Spinal cord (tissue), 9 donors: ENCODE measurements at regions not wholly inside any gene's neighbourhood (a gene's known extent, or its start where the extent isn't known, plus 50 kb on each side); places are given as distances from the start of the nearest gene placed in this dataset.

Experiments
- DNase-seq, 6 donors: peaks; one replicate each; pipeline versions ENCODE4 v3.0.0 to v3.0.0-alpha.2; 2013 to 2015; ENCODE audit warnings: low spot score in 6 of 6, low read depth in 4 of 6
- H3K27ac ChIP-seq: one replicate; pipeline ENCODE4 v1.5.1; 2013; ENCODE audit warnings: low read depth, low read length, control low read depth
- H3K27me3 ChIP-seq: one replicate; pipeline ENCODE4 v1.6.1; 2013; ENCODE audit warnings: low read length; ENCODE audit not compliant: control insufficient read depth, insufficient read depth
- H3K36me3 ChIP-seq: one replicate; pipeline ENCODE4 v1.6.1; 2013; ENCODE audit warnings: low read length; ENCODE audit not compliant: control insufficient read depth, insufficient read depth
- H3K4me1 ChIP-seq: one replicate; pipeline ENCODE4 v1.6.1; 2013; ENCODE audit warnings: low read length; ENCODE audit not compliant: control insufficient read depth, insufficient read depth
- H3K4me3 ChIP-seq: one replicate; pipeline ENCODE4 v1.5.1; 2013; ENCODE audit warnings: low read depth, low read length, control low read depth
- H3K9me3 ChIP-seq: one replicate; pipeline ENCODE4 v1.6.1; 2013; ENCODE audit warnings: low read length; ENCODE audit not compliant: control insufficient read depth, insufficient read depth
- WGBS: methylation state at CpG from one replicate; pipeline ENCODE4 v1.1.5; 2013; ENCODE audit warnings: missing lambda C conversion rate; ENCODE audit not compliant: insufficient coverage; 5-methylcytosine and 5-hydroxymethylcytosine counted together
- donor health status: healthy.

GRCh38 chr5:61631438-61631941 is 299.4 kb downstream of the ZSWIM6 start:
- no peaks in the 10 kb centered on the region for H3K36me3 ChIP-seq
- no peaks in the 10 kb centered on the region for H3K9me3 ChIP-seq
- DNase-seq, result peak in 5 of 6 donors; percentile 79 to 95 (median 84)
- peaks cover 17% of the 10 kb centered on the region for H3K4me1 ChIP-seq
- H3K4me3 ChIP-seq, result no peak overlapping the region
- 15% methylated on average over 11 of the region's 11 CpGs for WGBS
- H3K27ac ChIP-seq, result peak overlapping the region; percentile 95
- no peaks in the 10 kb centered on the region for H3K27me3 ChIP-seq

GRCh38 chr5:61632064-61632463 is 300.0 kb downstream of the ZSWIM6 start:
- 50% methylated on average over 1 of the region's 2 CpGs for WGBS
- Histone ChIP-seq H3K27me3 (no peaks in the 10 kb centered on the region), H3K9me3 (no peaks in the 10 kb centered on the region), H3K4me1 (peaks cover 12% of the 10 kb centered on the region), H3K4me3 (no peak overlapping the region), H3K27ac (peak overlapping the region; percentile 95), H3K36me3 (no peaks in the 10 kb centered on the region)
- DNase-seq, result no peak

- no peak overlapping the region for H3K4me3 ChIP-seq
- DNase-seq, result no peak
- H3K27ac ChIP-seq, result no peak overlapping the region
- no peaks in the 10 kb centered on the region for H3K36me3 ChIP-seq
- peaks cover 34% of the 10 kb centered on the region for H3K4me1 ChIP-seq
- H3K27me3 ChIP-seq, result no peaks in the 10 kb centered on the region
- 53% methylated on average over 3 of the region's 3 CpGs for WGBS
- no peaks in the 10 kb centered on the region for H3K9me3 ChIP-seq
Measured at GRCh38 chr5:61635271-61635670, 303.2 kb downstream of the ZSWIM6 start.

- peak in 2 of 6 donors; percentile 43 to 64 for DNase-seq
- Histone ChIP-seq H3K27me3 (no peaks in the 10 kb centered on the region), H3K4me3 (no peak overlapping the region), H3K9me3 (no peaks in the 10 kb centered on the region), H3K36me3 (no peaks in the 10 kb centered on the region), H3K4me1 (peaks cover 24% of the 10 kb centered on the region), H3K27ac (peak overlapping the region; percentile 68)
Measured at GRCh38 chr5:61637566-61637965, 305.5 kb downstream of the ZSWIM6 start.

GRCh38 chr5:61638476-61638875 is 306.4 kb downstream of the ZSWIM6 start:
- peak overlapping the region; percentile 40 for H3K27ac ChIP-seq
- WGBS, result 67% methylated on average over 5 of the region's 5 CpGs
- DNase-seq, result peak in 1 of 6 donors; percentile 73
- no peaks in the 10 kb centered on the region for H3K36me3 ChIP-seq
- H3K9me3 ChIP-seq, result no peaks in the 10 kb centered on the region
- H3K4me1 ChIP-seq, result peaks cover 22% of the 10 kb centered on the region
- no peaks in the 10 kb centered on the region for H3K27me3 ChIP-seq
- no peak overlapping the region for H3K4me3 ChIP-seq

GRCh38 chr5:61640179-61641021 is 308.3 kb downstream of the ZSWIM6 start:
- 21% methylated on average over 2 of the region's 7 CpGs for WGBS
- Histone ChIP-seq H3K4me1 (peaks cover 22% of the 10 kb centered on the region), H3K27me3 (no peaks in the 10 kb centered on the region), H3K36me3 (no peaks in the 10 kb centered on the region), H3K9me3 (no peaks in the 10 kb centered on the region), H3K27ac (no peak overlapping the region), H3K4me3 (no peak overlapping the region)
- peak in 1 of 6 donors; percentile 53 for DNase-seq

GRCh38 chr5:61641748-61642565 is 309.9 kb downstream of the ZSWIM6 start:
- no peaks in the 10 kb centered on the region for H3K9me3 ChIP-seq
- H3K4me1 ChIP-seq, result peaks cover 22% of the 10 kb centered on the region
- no peaks in the 10 kb centered on the region for H3K36me3 ChIP-seq
- H3K4me3 ChIP-seq, result no peak overlapping the region
- no peaks in the 10 kb centered on the region for H3K27me3 ChIP-seq
- WGBS, result 81% methylated on average over 6 of the region's 7 CpGs
- H3K27ac ChIP-seq, result no peak overlapping the region
- DNase-seq, result no peak

GRCh38 chr5:61647672-61648071 is 315.6 kb downstream of the ZSWIM6 start:
- no peaks in the 10 kb centered on the region for H3K27me3 ChIP-seq
- no peaks in the 10 kb centered on the region for H3K9me3 ChIP-seq
- no peak overlapping the region for H3K4me3 ChIP-seq
- peaks cover 6% of the 10 kb centered on the region for H3K4me1 ChIP-seq
- H3K36me3 ChIP-seq, result no peaks in the 10 kb centered on the region
- H3K27ac ChIP-seq, result no peak overlapping the region
- WGBS, result 92% methylated on average over 4 of the region's 6 CpGs
- DNase-seq, result no peak

GRCh38 chr5:61649231-61649630 is 317.2 kb downstream of the ZSWIM6 start:
- DNase-seq, result no peak
- no peaks in the 10 kb centered on the region for H3K27me3 ChIP-seq
- H3K9me3 ChIP-seq, result no peaks in the 10 kb centered on the region
- no peak overlapping the region for H3K4me3 ChIP-seq
- peaks cover 6% of the 10 kb centered on the region for H3K4me1 ChIP-seq
- WGBS, result 100% methylated on average over 2 of the region's 4 CpGs
- no peak overlapping the region for H3K27ac ChIP-seq
- no peaks in the 10 kb centered on the region for H3K36me3 ChIP-seq
